SK-N-SH treated with all-trans-retinoic acid at 6 μM for 48 hours (cell line): ENCODE measurements at regions not wholly inside any gene's neighbourhood (a gene's known extent, or its start where the extent isn't known, plus 50 kb on each side); places are given as distances from the start of the nearest gene placed in this dataset.
"Not testable (repeated sequence)": the region's sequence is repeated elsewhere in the genome, so short reads cannot be mapped to it uniquely, and the experiment has no call there.

ENCODE experiments used
- ATAC-seq: fragments of 200-7000 bp; cut with Tn5 transposase; 3 replicates; pipeline ENCODE4 v1.9.1; 2020; ENCODE audit warnings: mild to moderate bottlenecking, moderate library complexity
- ARNTL ChIP-seq: fragments of 450-650 bp; formaldehyde crosslinking; IDR thresholded peaks from 2 replicates; pipeline ENCODE4 v1.5.0; 2020; ENCODE audit warnings: low read depth, mild to moderate bottlenecking, moderate library complexity, borderline replicate concordance
- BACH2 ChIP-seq: fragments of 250-450 bp; sonication (Bioruptor Pico); IDR thresholded peaks from 2 replicates; pipeline ENCODE4 v1.9.0; 2021; ENCODE audit warnings: mild to moderate bottlenecking, borderline replicate concordance
- CSDC2 ChIP-seq: fragments of 250-450 bp; sonication (Bioruptor Pico); IDR thresholded peaks from 2 replicates; pipeline ENCODE4 v1.5.0; 2020; ENCODE audit warnings: mild to moderate bottlenecking, moderate library complexity
- CSRNP3 ChIP-seq: fragments of 250-450 bp; sonication (Bioruptor Pico); IDR thresholded peaks from 2 replicates; pipeline ENCODE4 v1.5.1; 2021; ENCODE audit warnings: mild to moderate bottlenecking, moderate library complexity
- GLIS3 ChIP-seq: fragments of 250-450 bp; sonication (Bioruptor Pico); IDR thresholded peaks from 2 replicates; pipeline ENCODE4 v1.5.0; 2020; ENCODE audit warnings: mild to moderate bottlenecking, moderate library complexity
- ISL1 ChIP-seq: fragments of 250-450 bp; sonication (Bioruptor Pico); IDR thresholded peaks from 2 replicates; pipeline ENCODE4 v2.1.2; 2022; ENCODE audit warnings: mild to moderate bottlenecking, moderate library complexity
- OSR1 ChIP-seq: fragments of 250-450 bp; sonication (Bioruptor Pico); IDR thresholded peaks from 2 replicates; pipeline ENCODE4 v1.8.0; 2022; ENCODE audit warnings: moderate library complexity, mild to moderate bottlenecking, inconsistent platforms
- PATZ1 ChIP-seq: fragments of 250-450 bp; sonication (Bioruptor Pico); IDR thresholded peaks from 2 replicates; pipeline ENCODE4 v1.8.0; 2020; ENCODE audit warnings: mild to moderate bottlenecking, moderate library complexity, borderline replicate concordance
- POU6F1 ChIP-seq: fragments of 250-450 bp; sonication (Bioruptor Pico); IDR thresholded peaks from 2 replicates; pipeline ENCODE4 v1.8.0; 2021; ENCODE audit warnings: low read depth, mild to moderate bottlenecking, moderate library complexity, borderline replicate concordance
- PPARA ChIP-seq: fragments of 250-450 bp; sonication (Bioruptor Pico); IDR thresholded peaks from 2 replicates; pipeline ENCODE4 v1.5.0; 2020; ENCODE audit warnings: mild to moderate bottlenecking, borderline replicate concordance
- RARB ChIP-seq: fragments of 250-450 bp; sonication (Bioruptor Pico); IDR thresholded peaks from 2 replicates; pipeline ENCODE4 v1.8.0; 2021; ENCODE audit warnings: mild to moderate bottlenecking, moderate library complexity
- SNAI2 ChIP-seq: fragments of 250-450 bp; sonication (Bioruptor Pico); IDR thresholded peaks from 2 replicates; pipeline ENCODE4 v1.5.0; 2020; ENCODE audit warnings: mild to moderate bottlenecking, moderate library complexity
- TCF4 ChIP-seq: fragments of 250-450 bp; sonication (Bioruptor Pico); IDR thresholded peaks from 2 replicates; pipeline ENCODE4 v1.8.0; 2021; ENCODE audit warnings: mild to moderate bottlenecking, moderate library complexity, borderline replicate concordance
- TOX ChIP-seq: fragments of 250-450 bp; sonication (Bioruptor Pico); IDR thresholded peaks from 2 replicates; pipeline ENCODE4 v1.8.0; 2021; ENCODE audit warnings: mild to moderate bottlenecking, moderate library complexity, borderline replicate concordance
- TSHZ2 ChIP-seq: fragments of 250-450 bp; sonication (Bioruptor Pico); IDR thresholded peaks from 2 replicates; pipeline ENCODE4 v1.5.0; 2020; ENCODE audit warnings: mild to moderate bottlenecking, moderate library complexity
- ZC3H10 ChIP-seq: fragments of 250-450 bp; sonication (Bioruptor Pico); IDR thresholded peaks from 2 replicates; pipeline ENCODE4 v1.5.1; 2021; ENCODE audit warnings: mild to moderate bottlenecking, moderate library complexity
- ZFP3 ChIP-seq: fragments of 250-450 bp; sonication (Bioruptor Pico); IDR thresholded peaks from 2 replicates; pipeline ENCODE4 v1.5.0; 2020; ENCODE audit warnings: mild to moderate bottlenecking, moderate library complexity
- ZFP30 ChIP-seq: fragments of 450-650 bp; formaldehyde crosslinking; IDR thresholded peaks from 2 replicates; pipeline ENCODE4 v1.5.0; 2022; ENCODE audit warnings: mild to moderate bottlenecking, moderate library complexity
- ZNF565 ChIP-seq: fragments of 450-650 bp; formaldehyde crosslinking; conservative IDR thresholded peaks from 2 replicates; pipeline ENCODE4 v1.5.0; 2020; ENCODE audit warnings: low read depth, mild to moderate bottlenecking, moderate library complexity
- ZNF70 ChIP-seq: fragments of 450-650 bp; formaldehyde crosslinking; IDR thresholded peaks from 2 replicates; pipeline ENCODE4 v1.5.0; 2020; ENCODE audit warnings: mild to moderate bottlenecking, moderate library complexity
- ZNF8 ChIP-seq: fragments of 450-650 bp; formaldehyde crosslinking; IDR thresholded peaks from 2 replicates; pipeline ENCODE4 v1.5.0; 2020; ENCODE audit warnings: mild to moderate bottlenecking, moderate library complexity

- TF ChIP-seq RARB (CRISPR knock-in tag): no peak
- no peak for TF ChIP-seq TCF4
- no peak for TF ChIP-seq CSRNP3 (CRISPR knock-in tag)
- TF ChIP-seq ARNTL (CRISPR knock-in tag): no peak
- no peak for TF ChIP-seq SNAI2 (CRISPR knock-in tag)
- TF ChIP-seq ISL1 (CRISPR knock-in tag): no peak
- no peak for TF ChIP-seq ZFP3 (CRISPR knock-in tag)
- no peak for TF ChIP-seq GLIS3 (CRISPR knock-in tag)
- no peak for TF ChIP-seq ZC3H10 (CRISPR knock-in tag)
- TF ChIP-seq POU6F1 (CRISPR knock-in tag): no peak
- TF ChIP-seq PATZ1: no peak
- TF ChIP-seq BACH2 (CRISPR knock-in tag): no peak
Measured at GRCh38 chr3:180447136-180447535, 154.8 kb upstream of the TTC14 start.

GRCh38 chr3:180448407-180448806 lies 153.6 kb upstream of the TTC14 start:
- not testable (repeated sequence) for ATAC-seq

More at GRCh38 chr3:180447136-180447535, 154.8 kb upstream of the TTC14 start:
- ATAC-seq: no peak

- TF ChIP-seq BACH2 (CRISPR knock-in tag) (no peak), ARNTL (CRISPR knock-in tag) (no peak), SNAI2 (CRISPR knock-in tag) (no peak), ZNF70 (CRISPR knock-in tag) (no peak), CSRNP3 (CRISPR knock-in tag) (no peak), TOX (CRISPR knock-in tag) (no peak), PPARA (CRISPR knock-in tag) (no peak), ZNF8 (CRISPR knock-in tag) (no peak), TCF4 (no peak), ZC3H10 (CRISPR knock-in tag) (no peak), GLIS3 (CRISPR knock-in tag) (no peak), RARB (CRISPR knock-in tag) (no peak), OSR1 (CRISPR knock-in tag) (no peak), TSHZ2 (no peak), CSDC2 (no peak), ZNF565 (CRISPR knock-in tag) (no peak), ZFP30 (CRISPR knock-in tag) (no peak)
- TF ChIP-seq, all 23 proteins: peak for 0
- no peak for ATAC-seq
Measured at GRCh38 chr3:180457225-180457624, 144.7 kb upstream of the TTC14 start.
